Mesothelial cell of epicardium (in vitro differentiated cells): ENCODE measurements at regions not wholly inside any gene's neighbourhood (a gene's known extent, or its start where the extent isn't known, plus 50 kb on each side); places are given as distances from the start of the nearest gene placed in this dataset.

Source experiments
- DNase-seq, 2 experiments: peaks; one replicate each; pipeline ENCODE4 v3.0.0; 2021; ENCODE audit warnings: low spot score in 2 of 2; ENCODE audit not compliant: unreplicated experiment in 2 of 2
- H3K27ac Mint-ChIP-seq: 2 replicates; pipeline ENCODE4 v1.8.0; 2021; ENCODE audit warnings: mixed read lengths
- H3K27me3 Mint-ChIP-seq: 2 replicates; pipeline ENCODE4 v1.8.0; 2021; ENCODE audit warnings: low read depth, mixed read lengths
- H3K36me3 Mint-ChIP-seq: 2 replicates; pipeline ENCODE4 v1.8.0; 2021; ENCODE audit warnings: mixed read lengths
- H3K4me1 Mint-ChIP-seq: 2 replicates; pipeline ENCODE4 v1.8.0; 2021; ENCODE audit warnings: mixed read lengths
- H3K4me3 Mint-ChIP-seq: 2 replicates; pipeline ENCODE4 v1.8.0; 2021; ENCODE audit warnings: mild to moderate bottlenecking, moderate library complexity, mixed read lengths
- H3K9me3 Mint-ChIP-seq: 2 replicates; pipeline ENCODE4 v1.8.0; 2021; ENCODE audit warnings: mixed read lengths
- TF ChIP-seq, protein P1 (sequence below): fragments of 200-600 bp; sonication (generic); IDR thresholded peaks from one replicate; pipeline ENCODE4 v1.5.0; 2021; ENCODE audit warnings: antibody characterized with exemption; ENCODE audit not compliant: unreplicated experiment

DNA sequence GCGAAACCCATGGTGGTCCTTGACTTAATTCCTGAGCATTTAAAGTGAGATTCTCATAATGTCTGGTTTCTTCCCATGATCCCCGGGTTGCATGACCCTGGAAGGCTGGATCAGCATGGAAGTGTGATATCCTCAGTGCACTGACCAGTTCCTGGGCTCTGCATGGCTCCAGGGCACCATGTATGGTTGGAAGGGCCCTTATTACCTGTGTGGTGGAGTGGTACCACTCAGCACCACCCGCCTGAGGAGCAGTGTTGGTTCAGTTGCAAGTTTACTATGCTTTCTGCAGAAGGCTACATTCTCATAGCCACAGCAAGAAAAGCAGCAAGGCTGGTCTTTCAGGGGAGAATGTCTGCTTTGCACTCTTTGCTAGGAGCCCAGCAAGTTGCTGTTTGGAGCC is 325.7 kb upstream of the MKI67 start:
- no peaks in the 10 kb centered on the region for H3K36me3 Mint-ChIP-seq
- H3K4me1 Mint-ChIP-seq: no peaks in the 10 kb centered on the region
- DNase-seq: no peak
- TF ChIP-seq, protein P1, sequence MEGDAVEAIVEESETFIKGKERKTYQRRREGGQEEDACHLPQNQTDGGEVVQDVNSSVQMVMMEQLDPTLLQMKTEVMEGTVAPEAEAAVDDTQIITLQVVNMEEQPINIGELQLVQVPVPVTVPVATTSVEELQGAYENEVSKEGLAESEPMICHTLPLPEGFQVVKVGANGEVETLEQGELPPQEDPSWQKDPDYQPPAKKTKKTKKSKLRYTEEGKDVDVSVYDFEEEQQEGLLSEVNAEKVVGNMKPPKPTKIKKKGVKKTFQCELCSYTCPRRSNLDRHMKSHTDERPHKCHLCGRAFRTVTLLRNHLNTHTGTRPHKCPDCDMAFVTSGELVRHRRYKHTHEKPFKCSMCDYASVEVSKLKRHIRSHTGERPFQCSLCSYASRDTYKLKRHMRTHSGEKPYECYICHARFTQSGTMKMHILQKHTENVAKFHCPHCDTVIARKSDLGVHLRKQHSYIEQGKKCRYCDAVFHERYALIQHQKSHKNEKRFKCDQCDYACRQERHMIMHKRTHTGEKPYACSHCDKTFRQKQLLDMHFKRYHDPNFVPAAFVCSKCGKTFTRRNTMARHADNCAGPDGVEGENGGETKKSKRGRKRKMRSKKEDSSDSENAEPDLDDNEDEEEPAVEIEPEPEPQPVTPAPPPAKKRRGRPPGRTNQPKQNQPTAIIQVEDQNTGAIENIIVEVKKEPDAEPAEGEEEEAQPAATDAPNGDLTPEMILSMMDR: no peak
- H3K4me3 Mint-ChIP-seq: no peak overlapping the region
- no peak overlapping the region for H3K27ac Mint-ChIP-seq
- H3K27me3 Mint-ChIP-seq: peaks cover 26% of the 10 kb centered on the region
- peaks cover 10% of the 10 kb centered on the region for H3K9me3 Mint-ChIP-seq

DNA sequence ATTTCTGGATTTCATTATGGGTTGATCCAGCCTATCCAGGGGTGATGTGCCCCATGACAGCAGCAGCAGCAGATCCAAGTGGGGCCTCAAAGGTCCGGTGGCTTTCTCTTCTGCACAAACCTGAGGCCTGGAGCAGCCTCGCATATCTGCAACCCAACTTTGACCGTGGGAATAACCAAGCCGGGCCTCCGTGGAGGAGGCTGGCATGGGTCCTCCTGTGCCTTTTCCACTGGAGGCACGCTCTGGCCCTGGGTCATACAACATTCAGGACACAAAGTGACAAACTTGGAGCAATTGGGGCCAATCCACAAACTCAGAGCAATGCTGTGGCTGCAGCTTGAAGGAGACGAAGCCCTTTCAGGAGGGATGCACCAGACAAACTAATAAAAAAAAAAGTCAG is 330.0 kb upstream of the MKI67 start:
- H3K4me3 Mint-ChIP-seq: no peak overlapping the region
- no peak for DNase-seq
- H3K27me3 Mint-ChIP-seq: peaks cover 41% of the 10 kb centered on the region
- H3K36me3 Mint-ChIP-seq: no peaks in the 10 kb centered on the region
- peaks cover 4% of the 10 kb centered on the region for H3K9me3 Mint-ChIP-seq
- no peaks in the 10 kb centered on the region for H3K4me1 Mint-ChIP-seq
- H3K27ac Mint-ChIP-seq: no peak overlapping the region
- TF ChIP-seq, protein P1: no peak

DNA sequence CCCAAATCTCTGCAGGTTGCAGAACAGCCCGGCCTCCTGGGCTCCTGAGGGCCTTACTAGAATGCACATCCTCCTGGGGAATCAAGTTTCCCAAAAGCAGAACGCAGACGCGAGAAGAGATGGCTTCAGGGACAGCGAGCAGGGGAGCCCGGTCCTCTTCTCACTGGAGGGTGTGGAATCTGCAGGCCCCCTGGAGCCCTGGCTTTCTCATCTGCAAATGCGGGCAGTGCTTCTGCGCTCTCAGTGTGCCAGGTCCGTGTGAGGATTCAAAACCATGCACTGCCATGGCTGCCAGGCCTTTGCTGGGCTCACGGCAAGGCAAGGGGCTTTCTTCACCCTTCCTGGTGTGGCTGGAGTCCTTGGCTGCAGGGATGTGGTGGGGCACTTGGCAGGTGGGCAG is 330.9 kb upstream of the MKI67 start:
- peaks cover 46% of the 10 kb centered on the region for H3K27me3 Mint-ChIP-seq
- H3K9me3 Mint-ChIP-seq: peaks cover 4% of the 10 kb centered on the region
- no peak overlapping the region for H3K4me3 Mint-ChIP-seq
- no peak for DNase-seq
- H3K27ac Mint-ChIP-seq: no peak overlapping the region
- H3K4me1 Mint-ChIP-seq: no peaks in the 10 kb centered on the region
- TF ChIP-seq, protein P1: no peak
- H3K36me3 Mint-ChIP-seq: no peaks in the 10 kb centered on the region

DNA sequence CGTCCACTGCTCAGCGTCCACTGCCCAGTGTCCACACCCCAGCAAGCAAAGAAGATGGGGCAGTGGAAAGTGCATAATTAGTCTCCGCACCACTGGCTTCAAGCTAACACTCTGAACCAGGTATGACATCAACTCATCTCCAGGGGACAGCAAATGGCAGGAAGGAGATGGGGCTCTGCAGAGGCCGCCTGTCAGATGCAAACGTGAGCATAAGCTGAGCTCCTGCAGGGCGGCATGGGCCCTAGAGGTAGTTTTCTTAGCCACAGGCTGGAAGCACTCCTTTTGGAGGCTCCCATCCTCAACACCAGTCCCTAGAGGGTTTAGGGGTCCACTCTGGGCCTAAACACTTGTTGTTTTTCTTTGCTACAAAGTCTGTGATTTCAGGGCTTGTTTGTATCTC is 335.8 kb upstream of the MKI67 start:
- peaks cover 8% of the 10 kb centered on the region for H3K9me3 Mint-ChIP-seq
- no peak overlapping the region for H3K4me3 Mint-ChIP-seq
- peaks cover 36% of the 10 kb centered on the region for H3K27me3 Mint-ChIP-seq
- H3K36me3 Mint-ChIP-seq: no peaks in the 10 kb centered on the region
- no peaks in the 10 kb centered on the region for H3K4me1 Mint-ChIP-seq
- H3K27ac Mint-ChIP-seq: no peak overlapping the region
- TF ChIP-seq, protein P1: no peak
- DNase-seq: no peak

DNA sequence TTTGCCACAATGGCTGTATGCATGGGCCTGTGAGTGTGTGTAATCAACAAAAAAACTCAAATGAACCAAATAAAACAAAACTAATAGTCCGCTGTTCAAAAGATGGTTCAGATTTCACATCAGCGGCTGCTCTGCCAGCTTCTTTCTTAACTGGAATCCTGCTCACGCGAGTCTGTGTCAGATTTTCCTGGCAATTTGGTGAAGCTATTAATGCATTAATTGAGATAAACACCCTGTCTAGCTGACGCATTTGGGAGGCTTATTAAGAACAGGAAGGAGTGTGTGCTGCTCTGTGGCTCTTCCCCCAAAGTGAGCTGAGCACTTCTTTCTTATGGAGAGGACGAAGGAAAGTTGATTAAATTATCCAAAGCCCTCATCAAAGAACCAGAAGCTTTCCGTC is 336.6 kb upstream of the MKI67 start:
- H3K27me3 Mint-ChIP-seq: peaks cover 31% of the 10 kb centered on the region
- peaks cover 4% of the 10 kb centered on the region for H3K9me3 Mint-ChIP-seq
- TF ChIP-seq, protein P1: no peak
- no peaks in the 10 kb centered on the region for H3K36me3 Mint-ChIP-seq
- H3K4me3 Mint-ChIP-seq: no peak overlapping the region
- no peak for DNase-seq
- no peak overlapping the region for H3K27ac Mint-ChIP-seq
- H3K4me1 Mint-ChIP-seq: no peaks in the 10 kb centered on the region

DNA sequence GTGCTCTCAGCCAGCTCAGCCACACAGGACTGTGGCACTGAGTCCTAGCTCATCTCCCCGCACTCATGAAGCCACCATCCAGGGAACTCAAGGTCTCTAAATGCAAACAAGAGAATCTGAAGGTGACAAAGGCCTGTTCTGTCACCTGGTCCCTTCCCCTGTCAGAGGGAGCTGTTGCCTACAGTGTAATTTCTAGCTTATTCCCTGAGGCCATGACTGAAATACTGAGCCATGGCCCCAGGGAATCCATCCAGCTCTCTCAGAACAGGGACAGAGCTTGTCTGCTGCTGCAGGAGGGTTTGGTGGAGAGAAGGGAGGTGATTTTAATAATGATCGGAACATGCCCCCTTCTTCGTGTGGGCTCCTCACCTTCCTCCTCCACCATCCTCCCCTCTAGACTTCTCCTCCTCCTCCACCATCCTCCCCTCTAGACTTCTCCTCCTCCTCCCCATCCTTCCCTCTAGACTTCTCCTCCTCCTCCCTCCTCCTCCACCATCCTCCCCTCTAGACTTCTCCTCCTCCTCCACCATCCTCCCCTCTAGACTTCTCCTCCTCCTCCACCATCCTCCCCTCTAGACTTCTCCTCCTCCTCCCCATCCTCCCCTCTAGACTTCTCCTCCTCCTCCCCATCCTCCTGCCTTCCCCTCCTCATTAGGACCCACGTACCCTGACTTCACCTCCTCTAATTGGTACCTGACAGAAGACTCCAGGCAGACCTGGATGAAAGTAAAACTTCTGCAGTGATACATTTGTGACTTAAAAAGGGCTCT is 338.0 kb upstream of the MKI67 start:
- no peaks in the 10 kb centered on the region for H3K4me1 Mint-ChIP-seq
- DNase-seq: peak in 1 of 2 experiments; percentile 54
- H3K27me3 Mint-ChIP-seq: peaks cover 24% of the 10 kb centered on the region
- H3K36me3 Mint-ChIP-seq: no peaks in the 10 kb centered on the region
- TF ChIP-seq, protein P1: no peak
- no peak overlapping the region for H3K27ac Mint-ChIP-seq
- peaks cover 4% of the 10 kb centered on the region for H3K9me3 Mint-ChIP-seq
- no peak overlapping the region for H3K4me3 Mint-ChIP-seq
